ENCODE measurements at regions not wholly inside any gene's neighbourhood (a gene's known extent, or its start where the extent isn't known, plus 50 kb on each side); places are given as distances from the start of the nearest gene placed in this dataset.

GRCh38 chr7:106775552-106775936 lies 89.5 kb upstream of the PIK3CG start:
- Histone ChIP-seq H3K9me3 (ENCODE audit: low read depth, low read length) (no peaks in the 10 kb centered on the region), H3K36me3 (ENCODE audit: insufficient read depth, low read length) (no peaks in the 10 kb centered on the region), H3K27ac (no peak overlapping the region), H3K4me3 (no peak overlapping the region), H3K9ac (ENCODE audit: insufficient read length) (no peak overlapping the region)
- DNase-seq (ENCODE audit: low read depth, low spot score), result no peak
- TF ChIP-seq EZH2 (IDR thresholded peaks at IDR 0.05) (no peak), POLR2AphosphoS5 (IDR thresholded peaks at IDR 0.05; ENCODE audit: borderline replicate concordance, low read depth, low read length) (no peak), FOXP2 (optimal IDR thresholded peaks at IDR 0.05; ENCODE audit: control extremely low read depth, extremely low read length, insufficient read depth) (no peak)

- Histone ChIP-seq H3K36me3 (ENCODE audit: insufficient read depth, low read length) (no peaks in the 10 kb centered on the region), H3K27ac (no peak overlapping the region), H3K9ac (ENCODE audit: insufficient read length) (no peak overlapping the region), H3K9me3 (ENCODE audit: low read depth, low read length) (no peaks in the 10 kb centered on the region), H3K4me3 (no peak overlapping the region)
- no peak for DNase-seq (ENCODE audit: low read depth, low spot score)
- no peak for TF ChIP-seq POLR2AphosphoS5 (IDR thresholded peaks at IDR 0.05; ENCODE audit: borderline replicate concordance, low read depth, low read length)
- TF ChIP-seq FOXP2 (optimal IDR thresholded peaks at IDR 0.05; ENCODE audit: control extremely low read depth, extremely low read length, insufficient read depth), result no peak
These were observed 89.0 kb upstream of the PIK3CG start for GRCh38 chr7:106775975-106776607.

GRCh38 chr7:106776618-106777347 lies 88.3 kb upstream of the PIK3CG start:
- TF ChIP-seq POLR2AphosphoS5 (IDR thresholded peaks at IDR 0.05; ENCODE audit: borderline replicate concordance, low read depth, low read length) (no peak), FOXP2 (optimal IDR thresholded peaks at IDR 0.05; ENCODE audit: control extremely low read depth, extremely low read length, insufficient read depth) (no peak), EZH2 (IDR thresholded peaks at IDR 0.05) (no peak)
- Histone ChIP-seq H3K27ac (no peak overlapping the region), H3K9me3 (ENCODE audit: low read depth, low read length) (no peaks in the 10 kb centered on the region), H3K4me3 (no peak overlapping the region), H3K36me3 (ENCODE audit: insufficient read depth, low read length) (no peaks in the 10 kb centered on the region), H3K9ac (ENCODE audit: insufficient read length) (no peak overlapping the region)
- DNase-seq (ENCODE audit: low read depth, low spot score), result no peak

- Histone ChIP-seq H3K9me3 (ENCODE audit: low read depth, low read length) (no peaks in the 10 kb centered on the region), H3K9ac (ENCODE audit: insufficient read length) (no peak overlapping the region), H3K4me3 (no peak overlapping the region), H3K36me3 (ENCODE audit: insufficient read depth, low read length) (no peaks in the 10 kb centered on the region), H3K27ac (no peak overlapping the region)
- no peak for TF ChIP-seq FOXP2 (optimal IDR thresholded peaks at IDR 0.05; ENCODE audit: control extremely low read depth, extremely low read length, insufficient read depth)
- TF ChIP-seq POLR2AphosphoS5 (IDR thresholded peaks at IDR 0.05; ENCODE audit: borderline replicate concordance, low read depth, low read length), result no peak
- TF ChIP-seq EZH2 (IDR thresholded peaks at IDR 0.05), result no peak
- no peak for DNase-seq (ENCODE audit: low read depth, low spot score)
These were observed 87.3 kb upstream of the PIK3CG start for GRCh38 chr7:106777674-106778299.

GRCh38 chr7:106778656-106779250 lies 86.3 kb upstream of the PIK3CG start:
- Histone ChIP-seq H3K9me3 (ENCODE audit: low read depth, low read length) (no peaks in the 10 kb centered on the region), H3K36me3 (ENCODE audit: insufficient read depth, low read length) (no peaks in the 10 kb centered on the region), H3K27ac (no peak overlapping the region), H3K4me3 (no peak overlapping the region), H3K9ac (ENCODE audit: insufficient read length) (no peak overlapping the region)
- DNase-seq (ENCODE audit: low read depth, low spot score), result no peak
- TF ChIP-seq POLR2AphosphoS5 (IDR thresholded peaks at IDR 0.05; ENCODE audit: borderline replicate concordance, low read depth, low read length), result no peak
- TF ChIP-seq EZH2 (IDR thresholded peaks at IDR 0.05), result no peak
- no peak for TF ChIP-seq FOXP2 (optimal IDR thresholded peaks at IDR 0.05; ENCODE audit: control extremely low read depth, extremely low read length, insufficient read depth)

- Histone ChIP-seq H3K9me3 (ENCODE audit: low read depth, low read length) (no peaks in the 10 kb centered on the region), H3K9ac (ENCODE audit: insufficient read length) (no peak overlapping the region)
These were observed 85.2 kb upstream of the PIK3CG start for GRCh38 chr7:106779877-106780276.

GRCh38 chr7:106781007-106781406 lies 84.1 kb upstream of the PIK3CG start:
- DNase-seq (ENCODE audit: low read depth, low spot score), result no peak
- no peak for TF ChIP-seq FOXP2 (optimal IDR thresholded peaks at IDR 0.05; ENCODE audit: control extremely low read depth, extremely low read length, insufficient read depth)
- TF ChIP-seq EZH2 (IDR thresholded peaks at IDR 0.05), result no peak
- no peak for TF ChIP-seq POLR2AphosphoS5 (IDR thresholded peaks at IDR 0.05; ENCODE audit: borderline replicate concordance, low read depth, low read length)
- H3K9ac ChIP-seq (ENCODE audit: insufficient read length), result no peak overlapping the region
- no peak overlapping the region for H3K4me3 ChIP-seq
- no peak overlapping the region for H3K27ac ChIP-seq
- H3K9me3 ChIP-seq (ENCODE audit: low read depth, low read length), result no peaks in the 10 kb centered on the region
- no peaks in the 10 kb centered on the region for H3K36me3 ChIP-seq (ENCODE audit: insufficient read depth, low read length)

More at GRCh38 chr7:106779877-106780276, 85.2 kb upstream of the PIK3CG start:
- Histone ChIP-seq H3K4me3 (no peak overlapping the region), H3K27ac (no peak overlapping the region), H3K36me3 (ENCODE audit: insufficient read depth, low read length) (no peaks in the 10 kb centered on the region)
- DNase-seq (ENCODE audit: low read depth, low spot score), result no peak
- TF ChIP-seq FOXP2 (optimal IDR thresholded peaks at IDR 0.05; ENCODE audit: control extremely low read depth, extremely low read length, insufficient read depth), result no peak
- no peak for TF ChIP-seq POLR2AphosphoS5 (IDR thresholded peaks at IDR 0.05; ENCODE audit: borderline replicate concordance, low read depth, low read length)
- TF ChIP-seq EZH2 (IDR thresholded peaks at IDR 0.05), result no peak
